NCI-H2227 treated with DMSO at 0.1 percent for 48 hours (cell line): ENCODE measurements at regions not wholly inside any gene's neighbourhood (a gene's known extent, or its start where the extent isn't known, plus 50 kb on each side); places are given as distances from the start of the nearest gene placed in this dataset.
"Not testable (repeated sequence)": the region's sequence is repeated elsewhere in the genome, so short reads cannot be mapped to it uniquely, and the experiment has no call there.

ENCODE experiments used
- DNase-seq: peaks from one replicate; lab custom pipeline; 2025; lab: John Stamatoyannopoulos, UW

DNA sequence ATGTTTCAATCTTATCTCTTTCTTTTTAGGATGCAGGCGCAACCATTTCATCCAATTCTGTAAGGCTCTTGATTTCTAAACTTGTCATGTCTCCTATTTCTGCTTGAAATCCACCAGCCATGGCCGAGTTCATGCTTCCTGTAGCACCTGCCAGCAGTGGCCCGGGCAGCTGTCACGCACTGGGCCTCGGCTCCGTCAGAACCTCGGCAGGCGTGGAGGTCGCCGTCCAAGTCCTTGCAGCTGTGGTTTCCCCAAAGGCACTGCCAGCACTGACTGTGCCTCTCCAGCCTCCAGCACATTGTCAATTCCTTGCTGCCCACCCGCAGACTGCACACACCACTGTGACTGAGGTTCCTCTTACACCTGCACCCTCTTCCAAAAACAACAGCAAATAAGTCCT, 188.7 kb upstream of the SALL3 start:
- DNase-seq: no peak

GRCh38 chr18:78792094-78792493, 187.5 kb upstream of the SALL3 start:
- no peak for DNase-seq

- no peak for DNase-seq
Measured at GRCh38 chr18:78792736-78793135, 186.9 kb upstream of the SALL3 start.

DNA sequence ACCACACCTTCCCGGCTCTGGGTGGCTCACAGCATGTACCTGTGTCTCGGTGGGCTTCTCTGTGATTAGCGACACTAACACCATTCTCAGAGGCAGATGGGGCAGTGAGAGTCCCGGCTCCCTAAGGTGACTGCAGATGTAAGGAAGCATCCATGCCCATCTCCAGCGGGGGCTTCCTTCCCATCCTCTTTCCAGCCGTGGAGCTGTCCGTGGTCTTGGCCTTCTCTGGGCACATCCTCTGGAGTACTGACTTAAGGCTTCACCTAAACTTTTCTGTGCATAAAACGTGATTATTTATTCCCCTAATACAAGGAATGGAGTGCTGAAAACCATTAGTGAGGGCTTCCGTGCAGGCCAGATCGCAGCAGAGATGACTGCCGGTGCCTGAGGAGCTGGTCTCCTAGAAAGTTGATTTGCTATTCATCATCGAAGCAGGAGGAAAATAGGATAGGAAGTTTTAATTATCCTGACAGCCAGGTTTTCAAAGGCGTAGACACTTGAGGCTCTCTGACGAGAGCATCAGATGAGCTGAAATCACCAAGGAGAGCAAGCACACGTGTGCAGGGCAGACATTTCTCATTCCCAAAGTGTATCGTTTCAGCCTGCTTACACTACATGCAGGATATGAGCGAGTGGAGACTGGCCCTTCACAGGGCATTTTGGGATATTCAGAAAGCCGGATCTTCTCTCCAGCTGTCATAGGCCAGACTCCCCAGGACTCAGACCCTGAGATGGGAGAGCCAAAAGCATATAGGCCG, 186.1 kb upstream of the SALL3 start:
- DNase-seq: no peak

- DNase-seq: no peak
Measured at GRCh38 chr18:78794071-78794430, 185.6 kb upstream of the SALL3 start.

GRCh38 chr18:78796693-78797455, 182.7 kb upstream of the SALL3 start:
- no peak for DNase-seq

- no peak for DNase-seq
Measured at GRCh38 chr18:78797499-78797898, 182.1 kb upstream of the SALL3 start.

- no peak for DNase-seq
Measured at GRCh38 chr18:78798402-78799175, 181.0 kb upstream of the SALL3 start.

DNA sequence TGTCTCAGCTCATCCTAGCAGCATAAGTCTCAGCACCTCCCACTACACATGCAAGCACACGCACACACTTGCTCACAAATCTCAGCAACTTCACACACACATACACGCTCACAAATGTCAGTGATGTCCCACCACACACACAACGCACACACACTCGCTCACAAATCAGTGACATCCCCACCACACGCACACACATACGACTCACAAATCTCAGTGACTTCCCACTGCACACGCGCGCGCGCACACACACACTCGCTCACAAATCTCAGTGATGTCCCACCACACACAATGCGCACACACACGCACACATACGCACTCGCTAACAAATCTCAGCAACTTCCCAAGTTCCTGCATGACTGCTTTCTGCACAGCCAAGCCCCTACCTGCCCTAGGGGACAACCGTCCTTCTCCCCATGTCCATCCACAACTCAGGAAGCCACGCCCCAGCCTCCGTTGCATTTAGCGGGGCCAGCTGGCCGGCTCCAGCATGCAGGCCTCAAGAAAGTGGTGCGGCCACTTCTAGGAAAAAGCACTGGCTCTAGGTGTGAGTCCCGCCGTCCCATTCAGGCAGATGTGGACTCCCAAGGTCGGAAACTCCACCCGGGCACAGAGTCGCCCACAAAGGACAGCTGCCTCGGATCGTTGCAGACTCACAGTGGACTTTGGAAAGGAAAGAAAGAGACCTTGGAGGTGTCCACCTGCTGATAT, 180.1 kb upstream of the SALL3 start:
- no peak for DNase-seq

DNA sequence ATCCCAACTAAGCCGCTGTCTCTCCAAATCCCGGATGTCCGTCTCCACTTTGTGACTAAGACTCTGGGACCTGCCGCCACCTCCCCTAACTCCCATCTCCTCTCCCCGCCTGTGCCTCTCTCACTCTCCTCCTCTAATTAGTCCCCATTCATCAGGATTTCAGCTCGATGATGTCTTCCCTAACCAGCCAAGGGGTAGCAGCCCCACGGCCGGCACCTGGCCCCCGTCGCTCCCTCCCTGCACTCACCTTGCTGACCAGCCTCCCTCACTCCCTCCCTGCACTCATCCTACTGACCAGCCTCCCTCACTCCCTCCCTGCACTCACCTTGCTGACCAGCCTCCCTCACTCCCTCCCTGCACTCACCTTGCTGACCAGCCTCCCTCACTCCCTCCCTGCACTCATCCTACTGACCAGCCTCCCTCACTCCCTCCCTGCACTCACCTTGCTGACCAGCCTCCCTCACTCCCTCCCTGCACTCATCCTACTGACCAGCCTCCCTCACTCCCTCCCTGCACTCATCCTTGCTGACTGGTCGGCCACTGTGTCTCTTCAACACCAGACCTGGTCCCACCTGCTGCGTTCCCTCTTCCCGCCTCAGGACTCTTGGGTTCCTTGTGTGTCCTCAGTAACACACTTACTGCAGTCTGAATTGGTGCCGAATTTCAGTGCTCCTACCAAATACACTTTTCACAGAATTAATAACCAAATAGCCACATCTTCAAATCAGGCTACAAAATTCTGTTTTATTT, 179.3 kb upstream of the SALL3 start:
- not testable (repeated sequence) for DNase-seq

GRCh38 chr18:78801011-78801410, 178.6 kb upstream of the SALL3 start:
- DNase-seq: no peak

GRCh38 chr18:78803104-78803503, 176.5 kb upstream of the SALL3 start:
- no peak for DNase-seq

GRCh38 chr18:78804206-78805030, 175.2 kb upstream of the SALL3 start:
- DNase-seq: no peak

- no peak for DNase-seq
Measured at GRCh38 chr18:78805840-78806239, 173.8 kb upstream of the SALL3 start.

DNA sequence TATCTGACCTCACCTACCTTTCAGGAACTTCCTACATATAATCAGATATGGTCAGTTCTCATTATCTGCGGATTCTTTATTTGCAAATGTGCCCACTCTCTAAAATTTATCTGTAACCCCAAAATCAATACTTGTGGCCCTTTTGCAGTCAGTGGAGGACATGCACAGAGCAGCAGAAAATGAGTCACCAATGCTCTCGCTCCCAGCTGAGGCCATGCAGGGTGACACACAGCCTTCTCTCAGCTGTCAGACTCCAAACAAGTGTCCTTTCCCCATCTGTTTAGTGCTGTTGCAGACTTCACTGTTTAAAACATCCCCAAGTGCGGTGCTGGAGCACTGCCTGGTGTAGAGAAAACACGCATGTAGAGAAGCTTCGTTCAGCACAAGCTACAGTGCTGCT, 171.9 kb upstream of the SALL3 start:
- no peak for DNase-seq

- DNase-seq: no peak
Measured at GRCh38 chr18:78809845-78810244, 169.8 kb upstream of the SALL3 start.

- DNase-seq: no peak
Measured at GRCh38 chr18:78810706-78811105, 168.9 kb upstream of the SALL3 start.

DNA sequence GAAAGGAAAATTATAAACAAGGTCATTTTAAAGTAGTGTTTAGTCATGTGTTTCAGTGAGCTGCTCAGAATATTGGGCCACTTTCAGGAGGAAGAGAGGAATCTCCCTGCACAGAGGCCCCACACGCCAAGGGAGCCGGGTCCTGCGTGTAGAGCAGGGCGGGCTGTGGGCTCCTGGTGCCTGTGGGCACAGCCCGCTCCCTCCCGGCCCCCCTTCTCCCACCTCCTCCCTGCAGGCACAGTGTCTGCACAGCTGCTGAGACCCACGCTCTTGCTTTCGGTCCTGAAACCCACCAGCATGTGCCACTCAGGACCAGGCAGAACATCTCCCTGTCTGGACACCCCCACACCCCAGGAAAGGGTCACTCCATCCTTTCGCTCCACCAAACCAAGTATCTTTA, 167.6 kb upstream of the SALL3 start:
- DNase-seq: no peak

DNA sequence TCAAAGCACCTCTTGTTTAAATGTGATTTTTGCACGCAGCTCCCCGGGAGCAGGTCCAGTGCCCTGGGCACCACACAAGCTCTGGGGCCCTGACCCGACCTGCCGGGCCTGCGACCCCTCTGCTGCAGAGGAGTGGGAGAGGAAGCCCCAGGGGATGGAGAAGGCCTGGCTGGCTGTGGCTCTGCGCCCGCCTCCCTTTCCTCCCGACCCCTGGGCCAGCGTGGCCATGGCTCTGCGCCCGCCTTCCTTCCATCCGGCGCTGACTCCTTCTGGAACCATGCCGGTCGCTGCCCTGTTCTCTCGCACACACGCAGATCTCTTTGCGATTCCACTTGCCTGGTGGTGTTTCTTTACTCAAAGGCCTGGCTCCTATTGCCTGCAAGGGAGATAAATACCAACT, 166.5 kb upstream of the SALL3 start:
- no peak for DNase-seq

DNA sequence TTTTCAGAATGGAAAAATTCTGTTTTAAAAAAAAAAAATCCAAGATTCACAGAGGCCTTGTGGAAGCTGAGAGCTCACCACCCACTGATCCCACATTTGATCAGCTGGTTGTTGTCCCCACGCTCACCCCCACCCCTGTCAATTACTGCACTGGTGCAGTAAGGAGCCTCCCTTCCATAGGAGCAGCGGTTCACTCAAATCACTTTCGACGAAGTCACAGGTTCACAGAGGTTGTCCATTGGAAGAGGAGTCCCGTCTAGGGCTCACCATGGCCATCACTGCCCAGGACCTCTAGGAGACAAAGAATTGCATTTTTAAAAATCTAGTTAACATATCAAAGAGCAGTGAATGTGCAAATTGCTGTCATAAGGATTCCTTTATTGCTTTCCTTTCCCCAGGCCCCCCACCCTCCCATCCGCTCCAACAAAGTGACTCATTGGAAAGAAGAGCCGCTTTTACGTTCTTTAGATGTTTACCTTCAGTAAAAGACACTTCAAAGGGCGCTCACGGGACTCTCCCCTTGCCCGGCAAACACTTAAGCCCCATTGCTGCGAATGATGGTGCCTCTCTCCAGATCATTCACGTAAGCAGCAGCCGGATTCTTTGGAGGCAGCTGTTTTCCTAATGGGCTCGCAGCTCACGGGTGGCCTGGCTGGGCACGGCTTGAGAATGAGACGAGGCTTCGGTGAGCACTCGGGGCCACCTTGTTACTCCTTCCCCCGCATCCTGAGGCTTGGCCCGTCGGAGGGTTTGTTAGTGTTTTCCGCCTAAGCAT, 165.5 kb upstream of the SALL3 start:
- DNase-seq: no peak
